Endothelial cell (in vitro differentiated cells): ENCODE measurements at regions not wholly inside any gene's neighbourhood (a gene's known extent, or its start where the extent isn't known, plus 50 kb on each side); places are given as distances from the start of the nearest gene placed in this dataset.

Source experiments
- DNase-seq: peaks from one replicate; pipeline ENCODE4 v3.0.0; 2021; ENCODE audit warnings: low spot score
- H3K27ac Mint-ChIP-seq: one replicate; pipeline ENCODE4 v1.8.0; 2021; ENCODE audit warnings: mixed read lengths, inconsistent platforms; ENCODE audit not compliant: unreplicated experiment
- H3K27me3 Mint-ChIP-seq: one replicate; pipeline ENCODE4 v1.8.0; 2021; ENCODE audit warnings: mild to moderate bottlenecking, moderate library complexity, mixed read lengths, inconsistent platforms; ENCODE audit not compliant: unreplicated experiment
- H3K36me3 Mint-ChIP-seq: one replicate; pipeline ENCODE4 v1.8.0; 2021; ENCODE audit warnings: mild to moderate bottlenecking, low read depth, mixed read lengths, inconsistent platforms; ENCODE audit not compliant: unreplicated experiment
- H3K4me1 Mint-ChIP-seq: one replicate; pipeline ENCODE4 v1.8.0; 2021; ENCODE audit warnings: mild to moderate bottlenecking, mixed read lengths, inconsistent platforms; ENCODE audit not compliant: unreplicated experiment
- H3K4me3 Mint-ChIP-seq: one replicate; pipeline ENCODE4 v1.8.0; 2021; ENCODE audit warnings: mild to moderate bottlenecking, mixed read lengths, inconsistent platforms; ENCODE audit not compliant: unreplicated experiment
- H3K9me3 Mint-ChIP-seq: one replicate; pipeline ENCODE4 v1.8.0; 2021; ENCODE audit warnings: mixed read lengths, inconsistent platforms; ENCODE audit not compliant: unreplicated experiment
- CTCF ChIP-seq: fragments of 200-600 bp; sonication (generic); IDR thresholded peaks from one replicate; pipeline ENCODE4 v1.5.0; 2021; ENCODE audit warnings: antibody characterized with exemption; ENCODE audit not compliant: unreplicated experiment

GRCh38 chr2:4180631-4181030 is 477.3 kb downstream of the DCDC2C start:
- H3K4me3 Mint-ChIP-seq, result no peak overlapping the region
- H3K27ac Mint-ChIP-seq, result no peak overlapping the region
- no peaks in the 10 kb centered on the region for H3K36me3 Mint-ChIP-seq

GRCh38 chr2:4181062-4181461 is 477.7 kb downstream of the DCDC2C start:
- TF ChIP-seq CTCF, result no peak
- H3K9me3 Mint-ChIP-seq, result peaks cover 20% of the 10 kb centered on the region
- no peaks in the 10 kb centered on the region for H3K4me1 Mint-ChIP-seq
- H3K4me3 Mint-ChIP-seq, result no peak overlapping the region
- H3K27ac Mint-ChIP-seq, result no peak overlapping the region
- no peaks in the 10 kb centered on the region for H3K36me3 Mint-ChIP-seq
- DNase-seq, result no peak
- H3K27me3 Mint-ChIP-seq, result peaks cover 3% of the 10 kb centered on the region

More at GRCh38 chr2:4180631-4181030, 477.3 kb downstream of the DCDC2C start:
- DNase-seq, result no peak
- Mint-ChIP-seq H3K9me3 (peaks cover 20% of the 10 kb centered on the region), H3K4me1 (no peaks in the 10 kb centered on the region), H3K27me3 (peaks cover 3% of the 10 kb centered on the region)
- no peak for TF ChIP-seq CTCF

GRCh38 chr2:4188561-4188960 is 485.2 kb downstream of the DCDC2C start:
- Mint-ChIP-seq H3K4me1 (no peaks in the 10 kb centered on the region), H3K27me3 (peaks cover 3% of the 10 kb centered on the region), H3K36me3 (peaks cover 5% of the 10 kb centered on the region), H3K4me3 (no peak overlapping the region), H3K27ac (no peak overlapping the region), H3K9me3 (peaks cover 5% of the 10 kb centered on the region)
- no peak for TF ChIP-seq CTCF
- DNase-seq, result no peak

GRCh38 chr2:4190548-4190947 is 487.2 kb downstream of the DCDC2C start:
- Mint-ChIP-seq H3K4me1 (no peaks in the 10 kb centered on the region), H3K9me3 (peaks cover 10% of the 10 kb centered on the region), H3K27ac (no peak overlapping the region), H3K4me3 (no peak overlapping the region), H3K27me3 (no peaks in the 10 kb centered on the region), H3K36me3 (peaks cover 9% of the 10 kb centered on the region)
- no peak for TF ChIP-seq CTCF
- no peak for DNase-seq

- Mint-ChIP-seq H3K4me3 (no peak overlapping the region), H3K9me3 (peaks cover 12% of the 10 kb centered on the region), H3K36me3 (peaks cover 9% of the 10 kb centered on the region)
These were observed 488.7 kb downstream of the DCDC2C start for GRCh38 chr2:4192119-4192518.

More at GRCh38 chr2:4192119-4192518, 488.7 kb downstream of the DCDC2C start:
- no peak overlapping the region for H3K27ac Mint-ChIP-seq
- DNase-seq, result no peak
- no peak for TF ChIP-seq CTCF
- H3K4me1 Mint-ChIP-seq, result no peaks in the 10 kb centered on the region
- no peaks in the 10 kb centered on the region for H3K27me3 Mint-ChIP-seq
